WTC11 (cell line): ENCODE measurements at regions not wholly inside any gene's neighbourhood (a gene's known extent, or its start where the extent isn't known, plus 50 kb on each side); places are given as distances from the start of the nearest gene placed in this dataset.
A peak's percentile ranks its signal among the peaks of the same experiment; 100 is the strongest.

Experiments
- ATAC-seq: fragments of 200-7000 bp; cut with Tn5 transposase; 2 replicates; pipeline ENCODE4 v1.10.0; 2021; ENCODE audit warnings: mild to moderate bottlenecking, moderate library complexity
- CTCF ChIA-PET: fragments of 300-600 bp; sonication (Branson Sonifier 250); formaldehyde crosslinking; loops from one replicate; lab custom pipeline; 2021; ENCODE audit warnings: antibody characterized with exemption; lab: Charles Lee
- POLR2A ChIA-PET: fragments of 350-600 bp; sonication (Branson Sonifier 250); formaldehyde crosslinking; loops from one replicate; lab custom pipeline; 2021; ENCODE audit warnings: antibody characterized with exemption; lab: Charles Lee
- DNase-seq: peaks from one replicate; pipeline ENCODE4 v3.0.0; 2021; ENCODE audit warnings: low spot score
- H3K27ac Mint-ChIP-seq: 2 replicates; pipeline ENCODE4 v1.8.0; 2021; ENCODE audit warnings: mixed read lengths
- H3K27me3 Mint-ChIP-seq: 2 replicates; pipeline ENCODE4 v1.8.0; 2021; ENCODE audit warnings: low read depth, mild to moderate bottlenecking, moderate library complexity, mixed read lengths
- H3K36me3 Mint-ChIP-seq: 2 replicates; pipeline ENCODE4 v1.8.0; 2021; ENCODE audit warnings: mixed read lengths
- H3K4me1 Mint-ChIP-seq: 2 replicates; pipeline ENCODE4 v1.8.0; 2022; ENCODE audit warnings: mixed read lengths
- H3K4me3 Mint-ChIP-seq: 2 replicates; pipeline ENCODE4 v1.8.0; 2021; ENCODE audit warnings: mild to moderate bottlenecking, moderate library complexity, mixed read lengths
- H3K9me3 Mint-ChIP-seq: 2 replicates; pipeline ENCODE4 v1.8.0; 2021; ENCODE audit warnings: mixed read lengths
- GABPB1 ChIP-seq: sonication (generic); formaldehyde crosslinking; IDR thresholded peaks from 2 replicates; pipeline ENCODE4 v1.8.1; 2023; ENCODE audit warnings: mild to moderate bottlenecking, missing genetic modification reagents
- GRHL2 ChIP-seq: fragments of 250-450 bp; sonication (Bioruptor Pico); IDR thresholded peaks from 2 replicates; pipeline ENCODE4 v1.8.0; 2022; ENCODE audit warnings: mild to moderate bottlenecking, moderate library complexity; ENCODE audit not compliant: insufficient replicate concordance, severe bottlenecking
- MYBL2 ChIP-seq: sonication (generic); formaldehyde crosslinking; IDR thresholded peaks from 2 replicates; pipeline ENCODE4 v1.8.1; 2023; ENCODE audit warnings: mild to moderate bottlenecking, moderate library complexity, missing genetic modification reagents
- NFATC4 ChIP-seq: fragments of 250-450 bp; sonication (Bioruptor Pico); IDR thresholded peaks from 2 replicates; pipeline ENCODE4 v1.9.0; 2021; ENCODE audit warnings: mild to moderate bottlenecking
- NFE2L1 ChIP-seq: sonication (generic); formaldehyde crosslinking; IDR thresholded peaks from 2 replicates; pipeline ENCODE4 v1.8.1; 2023; ENCODE audit warnings: missing genetic modification reagents
- SP1 ChIP-seq: sonication (generic); formaldehyde crosslinking; conservative IDR thresholded peaks from 2 replicates; pipeline ENCODE4 v1.8.1; 2022; ENCODE audit warnings: missing genetic modification reagents
- TCF7 ChIP-seq: sonication (generic); formaldehyde crosslinking; IDR thresholded peaks from 2 replicates; pipeline ENCODE4 v1.8.0; 2022; ENCODE audit warnings: mild to moderate bottlenecking, low read depth, missing genetic modification reagents, moderate library complexity
- TEAD1 ChIP-seq: sonication (generic); formaldehyde crosslinking; IDR thresholded peaks from 2 replicates; pipeline ENCODE4 v1.8.0; 2022; ENCODE audit warnings: mild to moderate bottlenecking, missing genetic modification reagents
- ZBTB43 ChIP-seq: sonication (generic); formaldehyde crosslinking; IDR thresholded peaks from 2 replicates; pipeline ENCODE4 v1.8.1; 2023; ENCODE audit warnings: mild to moderate bottlenecking, missing genetic modification reagents
- ZNF416 ChIP-seq: fragments of 250-450 bp; sonication (Bioruptor Pico); IDR thresholded peaks from 2 replicates; pipeline ENCODE4 v1.9.0; 2021; ENCODE audit warnings: mild to moderate bottlenecking, inconsistent platforms
- TF ChIP-seq, protein P1 (sequence below): sonication (generic); formaldehyde crosslinking; IDR thresholded peaks from 2 replicates; pipeline ENCODE4 v1.8.0; 2023; ENCODE audit warnings: missing genetic modification reagents
- TF ChIP-seq, protein P2 (sequence below): fragments of 250-450 bp; sonication (Bioruptor Pico); IDR thresholded peaks from 2 replicates; pipeline ENCODE4 v1.9.0; 2021; ENCODE audit warnings: mild to moderate bottlenecking
- TF ChIP-seq, protein P3 (sequence below): sonication (generic); formaldehyde crosslinking; IDR thresholded peaks from 2 replicates; pipeline ENCODE4 v1.8.0; 2023; ENCODE audit warnings: mild to moderate bottlenecking, missing genetic modification reagents

DNA sequence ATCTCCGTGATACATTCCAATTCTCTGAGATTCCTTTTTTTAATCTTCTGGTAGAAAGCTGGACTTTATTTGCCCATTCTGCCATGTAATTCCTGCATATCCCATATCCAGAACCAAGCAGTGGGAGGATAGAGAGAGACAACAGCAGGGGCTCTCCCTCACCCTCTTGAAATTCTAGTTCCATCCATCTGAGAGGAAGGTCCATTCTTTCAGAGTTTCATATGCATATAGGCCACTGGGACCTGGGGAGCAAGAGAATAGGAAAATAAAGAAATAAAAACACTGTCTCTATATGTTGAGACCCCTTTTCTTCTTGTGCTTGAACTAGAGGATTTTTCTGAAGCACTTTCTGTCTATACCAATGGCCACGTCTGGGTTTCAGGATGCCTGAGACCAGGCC is 147.9 kb upstream of the STMND1 start:
- Mint-ChIP-seq H3K4me1 (peaks cover 24% of the 10 kb centered on the region), H3K4me3 (no peak overlapping the region), H3K27me3 (no peaks in the 10 kb centered on the region), H3K36me3 (no peaks in the 10 kb centered on the region)
- POLR2A ChIA-PET: no interaction called here
- no peak for TF ChIP-seq MYBL2
- no peak for TF ChIP-seq TEAD1 (CRISPR knock-in tag)
- TF ChIP-seq, all 79 proteins: peak for 0
- no peak for DNase-seq
- CTCF ChIA-PET: no interaction called here
- ATAC-seq: peak; percentile 66; the same call in 1 of the 2 replicates
- Mint-ChIP-seq H3K27ac (no peak overlapping the region; the same call in 1 of the 2 replicates), H3K9me3 (no peaks in the 10 kb centered on the region)

GRCh38 chr6:16953446-16953845 is 148.4 kb upstream of the STMND1 start:
- Mint-ChIP-seq H3K9me3 (no peaks in the 10 kb centered on the region), H3K4me3 (no peak overlapping the region), H3K4me1 (peaks cover 25% of the 10 kb centered on the region), H3K36me3 (no peaks in the 10 kb centered on the region), H3K27me3 (no peaks in the 10 kb centered on the region), H3K27ac (no peak overlapping the region)
- CTCF ChIA-PET: no interaction called here
- POLR2A ChIA-PET: no interaction called here
- TF ChIP-seq NFE2L1 (CRISPR knock-in tag): no peak
- no peak for TF ChIP-seq ZBTB43 (CRISPR knock-in tag)
- TF ChIP-seq, protein P1, sequence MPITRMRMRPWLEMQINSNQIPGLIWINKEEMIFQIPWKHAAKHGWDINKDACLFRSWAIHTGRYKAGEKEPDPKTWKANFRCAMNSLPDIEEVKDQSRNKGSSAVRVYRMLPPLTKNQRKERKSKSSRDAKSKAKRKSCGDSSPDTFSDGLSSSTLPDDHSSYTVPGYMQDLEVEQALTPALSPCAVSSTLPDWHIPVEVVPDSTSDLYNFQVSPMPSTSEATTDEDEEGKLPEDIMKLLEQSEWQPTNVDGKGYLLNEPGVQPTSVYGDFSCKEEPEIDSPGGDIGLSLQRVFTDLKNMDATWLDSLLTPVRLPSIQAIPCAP (CRISPR knock-in tag): no peak
- TF ChIP-seq, protein P2, sequence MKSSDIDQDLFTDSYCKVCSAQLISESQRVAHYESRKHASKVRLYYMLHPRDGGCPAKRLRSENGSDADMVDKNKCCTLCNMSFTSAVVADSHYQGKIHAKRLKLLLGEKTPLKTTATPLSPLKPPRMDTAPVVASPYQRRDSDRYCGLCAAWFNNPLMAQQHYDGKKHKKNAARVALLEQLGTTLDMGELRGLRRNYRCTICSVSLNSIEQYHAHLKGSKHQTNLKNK (CRISPR knock-in tag): no peak
- TF ChIP-seq SP1: no peak
- TF ChIP-seq NFATC4 (CRISPR knock-in tag): no peak
- DNase-seq: no peak
- ATAC-seq: no peak

DNA sequence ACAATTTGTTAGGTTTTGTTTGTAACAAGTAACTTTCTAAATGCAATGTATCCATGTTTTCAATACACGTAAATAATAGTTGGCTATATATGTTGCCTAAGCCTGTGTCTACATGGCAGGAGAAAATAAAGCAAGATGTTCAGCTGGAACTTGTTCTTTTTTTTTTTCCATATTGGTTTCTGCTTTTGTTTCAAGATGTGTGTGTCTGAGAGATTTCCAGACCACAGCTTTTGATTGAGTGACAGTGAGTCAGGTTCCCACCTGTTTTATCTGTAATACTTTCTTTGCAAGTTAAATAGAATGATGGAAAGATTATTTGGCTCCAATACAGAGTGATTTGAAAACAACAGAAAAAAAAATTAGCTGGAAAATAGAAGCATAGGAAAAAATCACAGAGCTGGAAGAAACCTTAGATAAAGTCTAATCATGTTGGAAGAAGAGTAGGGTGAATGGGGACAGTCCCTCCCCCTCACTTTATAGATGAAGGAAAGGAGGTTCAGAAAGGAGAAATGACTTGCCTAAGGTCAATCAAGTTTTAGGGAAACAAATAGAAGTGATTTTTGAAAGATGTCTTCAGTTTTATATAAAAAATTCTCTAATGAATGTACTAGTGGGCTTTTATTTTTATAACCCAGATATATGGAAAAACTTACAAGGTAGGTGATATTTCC is 150.9 kb upstream of the STMND1 start:
- DNase-seq (no peak), ATAC-seq (no peak)
- H3K4me1 Mint-ChIP-seq: peaks cover 49% of the 10 kb centered on the region
- TF ChIP-seq, protein P3, sequence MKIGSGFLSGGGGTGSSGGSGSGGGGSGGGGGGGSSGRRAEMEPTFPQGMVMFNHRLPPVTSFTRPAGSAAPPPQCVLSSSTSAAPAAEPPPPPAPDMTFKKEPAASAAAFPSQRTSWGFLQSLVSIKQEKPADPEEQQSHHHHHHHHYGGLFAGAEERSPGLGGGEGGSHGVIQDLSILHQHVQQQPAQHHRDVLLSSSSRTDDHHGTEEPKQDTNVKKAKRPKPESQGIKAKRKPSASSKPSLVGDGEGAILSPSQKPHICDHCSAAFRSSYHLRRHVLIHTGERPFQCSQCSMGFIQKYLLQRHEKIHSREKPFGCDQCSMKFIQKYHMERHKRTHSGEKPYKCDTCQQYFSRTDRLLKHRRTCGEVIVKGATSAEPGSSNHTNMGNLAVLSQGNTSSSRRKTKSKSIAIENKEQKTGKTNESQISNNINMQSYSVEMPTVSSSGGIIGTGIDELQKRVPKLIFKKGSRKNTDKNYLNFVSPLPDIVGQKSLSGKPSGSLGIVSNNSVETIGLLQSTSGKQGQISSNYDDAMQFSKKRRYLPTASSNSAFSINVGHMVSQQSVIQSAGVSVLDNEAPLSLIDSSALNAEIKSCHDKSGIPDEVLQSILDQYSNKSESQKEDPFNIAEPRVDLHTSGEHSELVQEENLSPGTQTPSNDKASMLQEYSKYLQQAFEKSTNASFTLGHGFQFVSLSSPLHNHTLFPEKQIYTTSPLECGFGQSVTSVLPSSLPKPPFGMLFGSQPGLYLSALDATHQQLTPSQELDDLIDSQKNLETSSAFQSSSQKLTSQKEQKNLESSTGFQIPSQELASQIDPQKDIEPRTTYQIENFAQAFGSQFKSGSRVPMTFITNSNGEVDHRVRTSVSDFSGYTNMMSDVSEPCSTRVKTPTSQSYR (CRISPR knock-in tag): no peak
- no peak for TF ChIP-seq ZNF416 (CRISPR knock-in tag)
- no peak for TF ChIP-seq TCF7
- no peaks in the 10 kb centered on the region for H3K27me3 Mint-ChIP-seq
- H3K9me3 Mint-ChIP-seq: no peaks in the 10 kb centered on the region
- CTCF ChIA-PET: interaction anchor here (1.8 kb wide), 1 partner anchor 14 kb away, joined by 6 read pairs; no protein-coding TSS in a partner anchor
- no peak overlapping the region for H3K27ac Mint-ChIP-seq
- no peak overlapping the region for H3K4me3 Mint-ChIP-seq
- POLR2A ChIA-PET: no interaction called here
- no peaks in the 10 kb centered on the region for H3K36me3 Mint-ChIP-seq

DNA sequence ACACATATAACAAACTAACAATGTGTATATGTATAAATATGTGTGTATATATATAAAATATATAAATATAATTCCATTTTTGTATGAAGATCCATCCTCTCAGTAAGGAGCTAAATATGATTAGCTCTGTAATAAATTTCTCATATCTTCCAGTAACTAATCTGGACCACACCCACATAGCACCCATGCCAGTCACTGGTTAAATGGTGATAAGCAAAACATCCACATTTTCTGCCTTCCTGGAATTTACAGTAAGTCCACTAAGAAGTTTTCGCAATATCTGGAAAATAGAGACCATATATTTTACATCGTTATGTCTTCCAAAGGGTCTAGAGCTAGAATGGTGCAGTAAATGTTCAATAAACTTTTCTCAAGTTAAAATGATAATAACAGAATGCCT is 151.5 kb upstream of the STMND1 start:
- ChIA-PET CTCF (interaction anchor here (1.8 kb wide), 1 partner anchor 15 kb away, joined by 6 read pairs; no protein-coding TSS in a partner anchor), POLR2A (no interaction called here)
- no peaks in the 10 kb centered on the region for H3K27me3 Mint-ChIP-seq
- no peak overlapping the region for H3K4me3 Mint-ChIP-seq
- ATAC-seq (no peak), DNase-seq (no peak)
- no peaks in the 10 kb centered on the region for H3K36me3 Mint-ChIP-seq
- H3K27ac Mint-ChIP-seq: no peak overlapping the region
- H3K4me1 Mint-ChIP-seq: peaks cover 50% of the 10 kb centered on the region
- TF ChIP-seq GRHL2 (CRISPR knock-in tag) (no peak), GABPB1 (CRISPR knock-in tag) (no peak)
- no peaks in the 10 kb centered on the region for H3K9me3 Mint-ChIP-seq
